Ishikawa (cell line): ENCODE measurements at regions not wholly inside any gene's neighbourhood (a gene's known extent, or its start where the extent isn't known, plus 50 kb on each side); places are given as distances from the start of the nearest gene placed in this dataset.

ENCODE experiments used
- CEBPB ChIP-seq: IDR thresholded peaks from 2 replicates; pipeline ENCODE4 v1.6.1; 2012
- CREB1 ChIP-seq: IDR thresholded peaks from 2 replicates; pipeline ENCODE4 v1.6.1; 2012; ENCODE audit warnings: low read depth
- EGR1 ChIP-seq: IDR thresholded peaks from 2 replicates; pipeline ENCODE4 v1.6.1; 2012
- EP300 ChIP-seq: IDR thresholded peaks from 2 replicates; pipeline ENCODE4 v1.6.1; 2012; ENCODE audit warnings: borderline replicate concordance
- MAX ChIP-seq: IDR thresholded peaks from 2 replicates; pipeline ENCODE4 v1.6.1; 2012
- NFIC ChIP-seq: IDR thresholded peaks from 2 replicates; pipeline ENCODE4 v1.6.1; 2012
- RAD21 ChIP-seq: IDR thresholded peaks from 2 replicates; pipeline ENCODE4 v1.6.1; 2012; ENCODE audit warnings: low read depth
- REST ChIP-seq: IDR thresholded peaks from 2 replicates; pipeline ENCODE4 v1.6.1; 2012; ENCODE audit warnings: low read depth, mild to moderate bottlenecking
- TAF1 ChIP-seq: IDR thresholded peaks from 2 replicates; pipeline ENCODE4 v1.6.1; 2012; ENCODE audit warnings: low read depth, mild to moderate bottlenecking
- YY1 ChIP-seq: IDR thresholded peaks from 2 replicates; pipeline ENCODE4 v1.6.1; 2012; ENCODE audit warnings: low read depth

- no peak for TF ChIP-seq TAF1
- TF ChIP-seq RAD21 = no peak
- no peak for TF ChIP-seq NFIC
- TF ChIP-seq CEBPB = no peak
- no peak for TF ChIP-seq YY1
- TF ChIP-seq MAX = no peak
- TF ChIP-seq EGR1 = no peak
- no peak for TF ChIP-seq CREB1
- TF ChIP-seq REST = no peak
- no peak for TF ChIP-seq EP300
Measured at GRCh38 chr4:137674066-137674465, 141.8 kb upstream of the PCDH18 start.
